ENCODE measurements at regions not wholly inside any gene's neighbourhood (a gene's known extent, or its start where the extent isn't known, plus 50 kb on each side); places are given as distances from the start of the nearest gene placed in this dataset.

GRCh38 chrX:117522725-117523700 is 593.6 kb downstream of the KLHL13 start:
- Histone ChIP-seq H3K4me1 (ENCODE audit: control insufficient read depth, insufficient read depth, low read length) (no peaks in the 10 kb centered on the region), H3K27ac (ENCODE audit: extremely low read depth, low read depth, low read length) (no peak overlapping the region), H3K36me3 (ENCODE audit: control insufficient read depth in 2 of 2, insufficient read depth in 1 of 2, low read length in 2 of 2) (no peaks in the 10 kb centered on the region), H3K9me3 (ENCODE audit: control insufficient read depth, insufficient read depth, low read depth, low read length) (no peaks in the 10 kb centered on the region), H3K4me3 (ENCODE audit: low read depth, low read length) (no peak overlapping the region)
- ChIA-PET POLR2A (no interaction called here), CTCF (interaction anchor here (1.2 kb wide), 1 partner anchor 13 kb away, joined by 6 read pairs; no protein-coding TSS in a partner anchor)
- TF ChIP-seq ZNF785 (tag by site-specific recombination; IDR thresholded peaks at IDR 0.05) (no peak), BCL11A (tag by site-specific recombination; IDR thresholded peaks at IDR 0.05; ENCODE audit: low read depth) (no peak), ZNF530 (tag by site-specific recombination; IDR thresholded peaks at IDR 0.05; ENCODE audit: low read depth) (no peak), ZNF202 (tag by site-specific recombination; IDR thresholded peaks at IDR 0.05; ENCODE audit: borderline replicate concordance) (no peak), ZFP37 (tag by site-specific recombination; IDR thresholded peaks at IDR 0.05) (no peak), ZNF302 (tag by site-specific recombination; IDR thresholded peaks at IDR 0.05; ENCODE audit: low read depth) (no peak), ZNF157 (tag by site-specific recombination; IDR thresholded peaks at IDR 0.05) (no peak), KLF16 (tag by site-specific recombination; IDR thresholded peaks at IDR 0.05) (no peak)

- ChIA-PET CTCF (no interaction called here), POLR2A (no interaction called here)
- TF ChIP-seq HOXA7 (CRISPR knock-in tag; IDR thresholded peaks at IDR 0.05; ENCODE audit: borderline replicate concordance) (no peak), ZNF777 (tag by site-specific recombination; IDR thresholded peaks at IDR 0.05; ENCODE audit: borderline replicate concordance) (no peak), ZNF18 (tag by site-specific recombination; IDR thresholded peaks at IDR 0.05) (no peak), ZNF510 (tag by site-specific recombination; IDR thresholded peaks at IDR 0.05; ENCODE audit: insufficient replicate concordance) (no peak)
- no peaks in the 10 kb centered on the region for H3K4me1 ChIP-seq (ENCODE audit: control insufficient read depth, insufficient read depth, low read length)
- no peaks in the 10 kb centered on the region for H3K36me3 ChIP-seq (ENCODE audit: control insufficient read depth in 2 of 2, insufficient read depth in 1 of 2, low read length in 2 of 2)
- no peaks in the 10 kb centered on the region for H3K9me3 ChIP-seq (ENCODE audit: control insufficient read depth, insufficient read depth, low read depth, low read length)
- H3K27ac ChIP-seq (ENCODE audit: extremely low read depth, low read depth, low read length) = no peak overlapping the region
- no peak overlapping the region for H3K4me3 ChIP-seq (ENCODE audit: low read depth, low read length)
Measured at GRCh38 chrX:117517994-117518393, 598.6 kb downstream of the KLHL13 start.

GRCh38 chrX:117511379-117511778 is 605.2 kb downstream of the KLHL13 start:
- Histone ChIP-seq H3K4me3 (ENCODE audit: low read depth, low read length) (no peak overlapping the region), H3K36me3 (ENCODE audit: control insufficient read depth in 2 of 2, insufficient read depth in 1 of 2, low read length in 2 of 2) (no peaks in the 10 kb centered on the region), H3K4me1 (ENCODE audit: control insufficient read depth, insufficient read depth, low read length) (no peaks in the 10 kb centered on the region), H3K9me3 (ENCODE audit: control insufficient read depth, insufficient read depth, low read depth, low read length) (no peaks in the 10 kb centered on the region), H3K27ac (ENCODE audit: extremely low read depth, low read depth, low read length) (no peak overlapping the region)
- CTCF ChIA-PET = no interaction called here
- POLR2A ChIA-PET = no interaction called here
- TF ChIP-seq ZNF157 (tag by site-specific recombination; IDR thresholded peaks at IDR 0.05) (no peak), BCL11A (tag by site-specific recombination; IDR thresholded peaks at IDR 0.05; ENCODE audit: low read depth) (no peak), ZBTB11 (tag by site-specific recombination; conservative IDR thresholded peaks at IDR 0.05; ENCODE audit: low read depth) (no peak), ZNF398 (tag by site-specific recombination; IDR thresholded peaks at IDR 0.05) (no peak), ZBTB6 (tag by site-specific recombination; IDR thresholded peaks at IDR 0.05) (no peak), IKZF3 (tag by site-specific recombination; IDR thresholded peaks at IDR 0.05) (no peak), OVOL3 (tag by site-specific recombination; IDR thresholded peaks at IDR 0.05) (no peak), PRDM1 (tag by site-specific recombination; IDR thresholded peaks at IDR 0.05) (no peak), CTCF (tag by site-specific recombination; IDR thresholded peaks at IDR 0.05) (no peak), HOXC10 (CRISPR knock-in tag; IDR thresholded peaks at IDR 0.05) (no peak), ZNF664 (tag by site-specific recombination; IDR thresholded peaks at IDR 0.05) (no peak)

Data from HEK293 (cell line).